Heart left ventricle (tissue), 13 donors: ENCODE measurements at regions not wholly inside any gene's neighbourhood (a gene's known extent, or its start where the extent isn't known, plus 50 kb on each side); places are given as distances from the start of the nearest gene placed in this dataset.

Experiments
- CTCF ChIP-seq, 12 donors: fragments of 200-600 bp; sonication (generic) in 4 of 12; IDR thresholded peaks; one replicate each; pipeline versions ENCODE4 v1.5.0 to v1.8.0; 2018 to 2022; ENCODE audit warnings: antibody characterized with exemption in 12 of 12, mild to moderate bottlenecking in 5 of 12
- POLR2A ChIP-seq, 2 donors: fragments of 450-650 bp; IDR thresholded peaks; one replicate each; pipeline ENCODE4 v1.6.1; 2017; ENCODE audit warnings: antibody characterized with exemption in 2 of 2, mild to moderate bottlenecking in 2 of 2, moderate library complexity in 2 of 2
- donor health status: ischemic (EF 13 %, LVEDD 7.1; RV severe dilation, severe dysfunction).
- donor health status: DM: no; HTN: yes; CAD: no.
- donor health status: DM: no; HTN: no; CAD: no.
- donor health status: ischemic (EF 25% LVEDD 6.9; RV normal size, moderate dysfunction).
- donor health status: ischemic (EF 25% LVEDD 5.7; RV mildly dilated, moderate dysfunction).
- donor health status: ischemic (EF 35%, LVEDD 5.7; RV mildly dilated, moderate dysfunction).
- donor health status: nonischemic (EF 11% LVEDD 7.7; RV severe dilation, severe dysfunction).
- donor health status: DM: yes; HTN: yes; CAD: no.
- donor health status: PGD.
- donor health status: ischemic (EF 29% LVEDD 5.4; RV normal size, mild dysfunction).
- donor health status: nonischemic (EF 23%, LVEDD 6.1; RV moderate dilation, normal function).

DNA sequence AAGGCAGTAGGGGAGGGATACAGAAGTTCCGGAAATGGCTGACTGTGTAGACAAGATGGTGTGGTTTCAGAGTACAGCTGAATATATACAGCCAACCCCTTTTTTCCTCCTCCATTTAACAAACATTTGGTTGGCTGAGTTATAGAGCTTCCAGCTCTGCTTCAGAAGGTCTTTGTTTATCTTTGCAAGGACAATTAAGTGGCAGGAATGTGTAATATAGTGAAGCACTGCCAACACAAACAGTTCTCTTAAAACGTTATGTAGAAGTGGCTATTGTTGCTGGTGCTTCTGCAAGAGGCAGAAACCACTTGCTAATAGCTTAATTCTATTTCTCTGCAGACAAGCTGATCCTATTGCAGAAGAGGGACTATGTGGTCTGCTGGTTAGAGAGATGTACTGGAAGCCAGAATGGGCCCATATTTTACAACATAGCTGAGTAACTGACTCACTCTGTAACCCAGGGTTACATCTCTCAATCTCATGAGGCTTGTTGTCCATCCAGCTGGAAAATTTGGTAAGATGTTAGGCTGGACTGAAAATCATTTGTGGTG is 62.7 kb upstream of the OSMR start:
- TF ChIP-seq CTCF (IDR thresholded peaks at IDR 0.05): no peak
- no peak for TF ChIP-seq POLR2A (IDR thresholded peaks at IDR 0.05)
